HG03521 (cell line): ENCODE measurements at regions not wholly inside any gene's neighbourhood (a gene's known extent, or its start where the extent isn't known, plus 50 kb on each side); places are given as distances from the start of the nearest gene placed in this dataset.
"Not testable (repeated sequence)": the region's sequence is repeated elsewhere in the genome, so short reads cannot be mapped to it uniquely, and the experiment has no call there.

Source experiments
- ATAC-seq: cut with Tn5 transposase; IDR thresholded peaks from one replicate; pipeline ENCODE4 v1.9.1; 2021; ENCODE audit warnings: mild to moderate bottlenecking, moderate library complexity; ENCODE audit not compliant: unreplicated experiment

DNA sequence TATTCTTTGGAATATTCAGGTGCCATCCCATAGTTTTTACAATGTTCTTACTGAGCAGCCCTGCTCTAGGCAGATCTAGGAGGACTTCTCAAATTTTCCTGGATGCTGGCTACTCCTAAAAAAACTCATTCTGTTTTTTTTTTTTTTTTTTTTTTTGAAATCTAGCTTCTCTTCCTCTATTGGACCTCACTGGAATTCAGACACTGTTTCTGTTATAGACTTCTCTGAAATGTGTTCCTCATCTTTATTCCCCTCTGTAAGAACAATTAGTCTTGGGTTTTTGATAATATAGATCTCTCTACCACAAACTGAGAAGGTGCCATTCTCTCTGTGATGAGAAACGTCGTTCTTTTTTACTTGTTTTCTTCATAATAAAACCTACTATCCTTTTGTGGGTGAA is 115.3 kb upstream of the CCND2 start:
- ATAC-seq = no peak

DNA sequence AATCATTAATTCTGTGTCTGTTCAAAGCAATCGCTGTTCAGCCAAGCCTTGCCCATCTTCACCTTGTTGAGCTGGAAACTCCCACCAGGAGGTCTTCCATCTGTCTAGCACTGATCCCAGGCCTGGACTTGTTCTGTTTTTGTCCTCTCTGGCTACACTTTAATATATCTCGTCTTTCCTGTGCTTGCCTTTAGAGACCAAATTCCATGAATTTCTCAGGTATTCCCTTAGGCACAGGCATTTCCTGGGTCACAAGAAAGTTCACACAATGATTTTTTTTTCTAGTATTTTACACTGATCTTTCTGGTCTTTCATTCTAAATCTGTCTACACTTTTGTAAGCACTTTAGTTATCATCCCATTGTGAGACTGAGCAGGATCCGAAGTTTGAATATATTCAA is 116.4 kb upstream of the CCND2 start:
- ATAC-seq = no peak

DNA sequence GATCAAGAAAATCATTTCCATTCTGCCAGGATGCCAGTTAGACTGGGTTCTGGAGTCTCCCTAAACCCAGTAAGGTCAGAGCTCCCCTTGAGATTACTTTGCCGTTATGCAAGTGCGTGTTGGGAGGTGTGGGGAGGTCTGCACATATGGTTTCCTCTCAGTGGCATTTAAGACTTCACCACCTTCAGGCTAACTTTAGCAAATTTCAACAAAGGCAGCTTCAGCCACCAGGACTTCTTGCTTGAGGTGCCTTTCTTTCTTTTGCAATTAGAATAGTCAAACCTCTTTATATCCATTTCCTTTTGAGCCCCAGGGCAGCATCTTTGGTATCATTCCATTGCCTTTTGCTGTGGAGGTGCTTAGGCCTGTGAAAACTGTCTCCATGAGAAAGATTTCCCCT is 117.2 kb upstream of the CCND2 start:
- ATAC-seq = no peak

DNA sequence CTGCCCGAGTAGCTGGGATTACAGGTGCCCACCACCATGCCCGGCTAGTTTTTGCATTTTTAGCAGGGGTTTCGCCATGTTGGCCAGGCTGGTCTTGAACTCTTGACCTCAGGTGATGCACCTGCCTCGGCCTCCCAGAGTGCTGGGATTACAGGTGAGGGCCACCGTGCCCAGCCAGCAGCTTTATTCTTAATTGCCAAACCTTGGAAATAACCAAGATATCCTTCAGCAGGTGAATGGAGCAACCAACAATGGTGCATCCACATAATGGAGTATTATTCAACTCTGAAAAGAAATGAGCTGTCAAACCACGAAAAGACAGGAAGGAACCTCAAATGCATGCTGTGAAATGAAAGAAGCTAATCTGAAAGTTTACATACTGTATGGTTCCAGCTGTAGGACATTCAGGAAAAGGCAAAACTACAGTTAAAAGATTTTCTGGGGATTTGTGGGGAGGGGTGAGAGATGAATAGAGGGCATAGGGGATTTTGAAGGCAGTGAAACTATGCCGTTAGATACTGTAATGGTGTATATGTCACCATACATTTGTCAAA is 118.8 kb upstream of the CCND2 start:
- no peak for ATAC-seq

DNA sequence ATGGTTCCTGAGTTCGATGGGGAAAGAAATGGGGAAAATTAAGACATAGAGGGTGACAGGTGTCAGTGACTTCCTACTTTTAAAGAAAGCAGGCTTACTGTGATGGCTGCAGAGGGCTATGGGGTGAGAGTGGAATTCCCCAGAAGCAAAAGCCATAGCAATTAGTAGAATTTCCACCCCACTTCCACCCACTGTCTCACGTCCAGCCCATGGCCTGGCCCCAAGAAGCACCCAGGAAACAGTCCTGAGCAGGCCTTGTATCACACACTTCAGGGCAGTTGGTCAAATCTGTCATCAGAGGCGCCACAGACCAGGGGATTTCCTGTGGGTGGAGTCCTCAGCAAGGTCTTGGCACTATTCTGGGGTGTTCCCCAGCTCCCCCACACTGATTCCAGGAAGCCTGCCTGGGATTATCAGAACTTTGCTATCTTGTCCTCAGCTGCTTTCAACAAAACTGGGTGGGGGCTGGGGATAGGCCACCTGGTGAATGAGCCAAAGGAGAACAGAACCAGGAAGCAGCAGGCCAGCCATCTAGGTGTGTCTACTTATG is 120.1 kb upstream of the CCND2 start:
- peak; percentile 83 for ATAC-seq

DNA sequence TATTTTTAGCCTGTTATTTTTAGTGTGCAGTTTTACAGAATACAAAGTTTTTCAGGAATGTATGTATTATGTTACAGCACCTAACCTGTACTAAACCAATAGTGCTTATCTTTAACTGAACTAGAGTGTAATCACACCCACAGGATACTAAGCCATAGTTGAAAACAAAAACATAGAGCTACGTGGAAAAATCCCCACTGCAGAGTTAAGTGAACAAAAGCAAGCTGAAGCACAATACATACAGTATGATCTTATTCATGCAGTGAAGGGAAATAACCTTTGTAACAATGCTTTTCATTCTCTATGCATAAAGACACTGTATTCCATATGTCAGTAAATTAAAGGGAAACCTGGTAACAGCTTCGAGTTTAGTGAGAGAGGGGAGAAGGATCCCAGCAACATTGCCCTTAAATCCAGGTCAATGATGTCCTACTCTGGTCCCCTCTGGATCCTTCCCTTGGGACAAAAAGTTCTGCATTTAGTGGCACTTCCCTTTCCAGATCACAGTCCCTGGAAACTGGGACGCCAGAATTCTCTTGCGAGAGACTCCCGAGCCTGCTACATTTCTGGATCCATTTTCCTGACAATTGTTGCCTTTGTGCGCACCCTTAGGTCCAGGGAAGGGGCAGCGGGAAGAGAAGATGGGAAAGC is 121.3 kb upstream of the CCND2 start:
- no peak for ATAC-seq

DNA sequence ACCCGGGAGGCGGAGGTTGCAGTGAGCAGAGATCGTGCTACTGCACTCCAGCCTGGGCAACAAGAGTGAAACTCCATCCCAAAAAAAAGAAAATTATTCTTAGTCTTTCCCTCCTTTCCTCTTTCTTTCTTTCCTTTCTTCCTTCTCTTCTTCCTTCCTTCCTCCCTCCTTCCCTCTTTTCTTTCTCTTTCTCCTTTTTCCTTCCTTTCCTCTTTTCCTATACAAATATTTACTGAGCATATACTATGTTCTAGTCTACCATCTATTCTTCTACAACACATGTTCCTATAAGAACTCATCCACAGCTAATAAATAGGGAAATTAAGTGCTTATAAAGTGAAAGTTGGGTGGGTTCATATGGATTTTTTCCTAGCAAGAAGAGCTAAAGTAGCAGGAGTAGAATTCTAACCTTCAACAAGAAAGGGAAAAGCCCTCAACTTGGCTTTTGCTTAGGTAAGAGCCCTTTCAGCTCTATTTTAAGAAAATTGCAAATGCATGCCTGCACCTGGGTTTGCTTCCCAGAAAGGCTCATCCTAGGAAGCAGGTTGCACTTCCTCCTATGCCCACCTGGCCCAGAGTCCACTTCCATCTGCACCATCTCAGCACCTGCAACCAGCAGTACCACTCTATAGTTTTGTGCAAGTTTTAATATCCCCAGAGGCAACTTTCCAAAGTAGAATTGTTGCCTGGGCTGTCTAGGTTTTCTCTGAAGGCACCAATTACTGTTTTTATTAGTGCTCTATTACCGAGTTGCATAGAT is 122.0 kb upstream of the CCND2 start:
- no peak for ATAC-seq

DNA sequence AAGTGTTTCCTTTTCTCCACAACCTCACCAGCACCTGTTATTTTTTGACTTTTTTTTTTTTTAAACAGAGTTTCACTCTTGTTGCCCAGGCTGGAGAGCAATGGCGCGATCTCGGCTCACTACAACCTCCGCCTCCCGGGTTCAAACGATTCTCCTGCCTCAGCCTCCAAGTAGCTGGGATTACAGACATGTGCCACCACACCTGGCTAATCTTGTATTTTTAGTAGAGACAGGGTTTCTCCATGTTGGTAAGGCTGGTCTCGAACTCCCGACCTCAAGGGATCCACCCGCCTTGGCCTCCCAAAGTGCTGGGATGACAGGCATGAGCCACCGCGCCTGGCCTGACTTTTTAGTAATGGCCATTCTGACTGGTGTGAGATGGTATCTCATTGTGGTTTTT is 123.2 kb upstream of the CCND2 start:
- ATAC-seq = not testable (repeated sequence)

DNA sequence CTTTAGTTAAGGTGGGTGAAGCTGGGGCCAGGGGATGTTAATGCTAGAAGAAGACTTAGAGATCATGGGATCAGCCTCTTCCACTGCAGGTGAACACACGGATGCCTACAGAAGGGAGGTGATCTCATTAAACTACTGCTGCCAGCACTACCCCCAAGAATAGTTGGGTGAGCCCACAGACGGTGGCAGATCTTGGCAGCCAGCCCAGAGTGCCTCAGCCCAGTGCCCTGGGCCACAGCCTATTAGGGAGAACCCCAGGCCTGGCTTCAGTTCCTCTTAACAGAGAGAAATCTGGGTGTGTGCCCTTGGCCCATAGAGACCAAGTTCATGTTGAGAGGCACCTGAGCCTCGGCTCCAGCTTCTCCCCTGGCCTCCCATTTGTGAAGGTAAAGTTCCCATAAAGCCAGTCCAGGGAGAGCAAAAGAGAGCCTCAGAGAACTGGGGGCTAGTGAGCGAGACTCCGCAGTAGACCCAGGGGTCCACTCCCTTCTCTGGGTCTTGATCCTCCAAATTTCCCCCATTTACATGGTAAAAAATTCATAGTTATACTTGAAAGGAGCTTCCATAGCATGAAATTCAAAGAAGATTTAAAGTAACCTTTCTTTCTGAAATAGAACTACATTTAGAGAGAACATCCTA is 125.0 kb upstream of the CCND2 start:
- peak; percentile 55 for ATAC-seq

DNA sequence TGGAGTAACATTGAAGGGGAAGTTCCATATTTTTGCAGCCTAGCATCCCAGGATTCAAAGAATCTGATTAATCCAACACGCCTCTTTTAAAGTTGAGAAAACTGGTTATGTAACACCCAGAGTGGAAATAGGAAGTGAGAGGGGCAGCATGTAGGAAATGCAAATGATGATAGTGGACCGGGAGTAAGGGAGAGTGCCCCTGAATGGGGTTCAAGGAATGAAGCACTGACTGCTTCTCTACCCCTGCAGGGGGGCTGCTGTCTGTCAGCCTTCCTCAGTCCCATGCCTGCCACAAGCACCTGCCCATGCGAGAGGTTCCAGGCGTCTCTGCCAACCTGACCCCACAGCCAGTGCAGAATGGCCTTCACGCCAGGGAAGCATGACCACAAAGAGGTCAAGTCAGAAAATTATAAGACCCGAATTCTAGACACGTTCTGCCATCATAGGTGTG is 126.5 kb upstream of the CCND2 start:
- no peak for ATAC-seq

DNA sequence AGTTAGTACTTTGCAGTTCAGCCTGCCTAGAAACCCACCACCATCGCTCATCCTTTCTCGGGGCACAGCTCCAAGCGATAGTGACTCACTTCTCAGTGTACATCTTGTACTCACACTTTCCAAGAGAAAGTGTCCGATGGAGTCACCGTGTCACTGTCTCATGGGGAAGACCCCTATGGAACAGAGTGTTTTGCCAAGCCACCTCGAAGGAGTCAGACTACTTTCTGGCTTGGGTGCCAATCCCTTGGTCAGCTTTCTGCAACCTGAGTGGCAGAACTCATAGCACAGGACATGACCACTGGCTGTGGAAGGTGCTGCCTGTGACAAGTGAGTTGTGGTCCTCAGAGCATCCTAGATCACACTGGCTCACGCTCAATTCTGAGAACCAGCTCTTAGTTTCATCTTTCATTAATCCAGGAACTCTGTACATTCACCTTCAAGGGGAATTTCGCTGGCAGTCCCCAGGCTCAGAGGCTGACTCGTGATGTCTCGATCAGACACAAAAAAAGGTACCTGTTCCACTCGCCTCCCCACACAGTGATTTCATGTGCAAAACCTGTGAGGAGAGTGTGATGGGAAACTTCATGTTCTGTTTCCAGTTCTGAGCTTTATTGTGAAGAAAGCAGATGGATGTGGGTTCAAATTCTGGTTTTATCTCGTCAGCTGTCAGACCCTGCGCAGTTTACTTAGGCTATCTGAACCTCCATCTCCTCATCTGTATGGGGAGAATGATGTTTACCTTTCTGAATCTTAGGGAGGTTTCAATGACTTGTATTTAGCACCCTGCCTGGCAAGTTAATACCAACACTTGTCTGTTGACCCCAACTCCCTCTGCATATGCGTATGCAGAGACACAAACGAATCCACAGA is 127.3 kb upstream of the CCND2 start:
- ATAC-seq = no peak

DNA sequence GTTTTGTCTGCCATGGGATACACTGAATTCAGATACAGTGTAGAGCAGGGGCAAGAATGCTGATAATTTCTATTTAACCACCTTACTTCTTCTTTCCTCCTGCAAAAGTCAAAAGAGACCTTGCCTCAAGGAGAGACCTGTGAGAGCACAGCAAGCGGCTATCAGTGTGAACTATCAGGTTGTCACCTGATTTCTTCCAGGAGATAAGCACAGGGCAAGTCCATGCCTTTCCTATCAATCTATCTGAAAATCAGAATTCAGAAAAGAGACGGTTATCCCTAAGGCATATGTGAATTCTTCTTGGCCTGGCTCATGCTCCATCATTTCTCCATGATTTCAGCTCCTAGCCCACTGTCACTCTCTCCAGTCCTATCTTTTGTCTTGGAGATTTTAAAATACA is 128.9 kb upstream of the CCND2 start:
- no peak for ATAC-seq

DNA sequence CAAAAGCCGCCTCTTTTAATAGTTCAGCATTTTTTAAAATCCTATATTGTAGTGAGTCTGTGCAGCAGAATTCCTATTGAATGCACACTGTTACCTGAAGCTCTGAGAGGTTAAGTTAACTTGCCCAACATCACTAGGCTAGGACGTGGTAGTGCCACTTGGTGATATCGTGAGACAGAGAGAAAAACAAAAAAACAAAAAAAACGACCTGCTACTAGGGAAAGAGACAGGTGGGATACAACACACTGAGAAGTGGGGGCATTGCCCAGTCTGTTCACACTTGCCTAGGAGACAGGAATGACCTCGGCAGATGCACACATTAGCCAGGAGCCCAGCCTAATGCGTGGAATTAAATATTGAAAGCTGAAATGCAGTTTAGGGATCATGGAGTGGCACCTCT is 129.7 kb upstream of the CCND2 start:
- ATAC-seq = no peak

DNA sequence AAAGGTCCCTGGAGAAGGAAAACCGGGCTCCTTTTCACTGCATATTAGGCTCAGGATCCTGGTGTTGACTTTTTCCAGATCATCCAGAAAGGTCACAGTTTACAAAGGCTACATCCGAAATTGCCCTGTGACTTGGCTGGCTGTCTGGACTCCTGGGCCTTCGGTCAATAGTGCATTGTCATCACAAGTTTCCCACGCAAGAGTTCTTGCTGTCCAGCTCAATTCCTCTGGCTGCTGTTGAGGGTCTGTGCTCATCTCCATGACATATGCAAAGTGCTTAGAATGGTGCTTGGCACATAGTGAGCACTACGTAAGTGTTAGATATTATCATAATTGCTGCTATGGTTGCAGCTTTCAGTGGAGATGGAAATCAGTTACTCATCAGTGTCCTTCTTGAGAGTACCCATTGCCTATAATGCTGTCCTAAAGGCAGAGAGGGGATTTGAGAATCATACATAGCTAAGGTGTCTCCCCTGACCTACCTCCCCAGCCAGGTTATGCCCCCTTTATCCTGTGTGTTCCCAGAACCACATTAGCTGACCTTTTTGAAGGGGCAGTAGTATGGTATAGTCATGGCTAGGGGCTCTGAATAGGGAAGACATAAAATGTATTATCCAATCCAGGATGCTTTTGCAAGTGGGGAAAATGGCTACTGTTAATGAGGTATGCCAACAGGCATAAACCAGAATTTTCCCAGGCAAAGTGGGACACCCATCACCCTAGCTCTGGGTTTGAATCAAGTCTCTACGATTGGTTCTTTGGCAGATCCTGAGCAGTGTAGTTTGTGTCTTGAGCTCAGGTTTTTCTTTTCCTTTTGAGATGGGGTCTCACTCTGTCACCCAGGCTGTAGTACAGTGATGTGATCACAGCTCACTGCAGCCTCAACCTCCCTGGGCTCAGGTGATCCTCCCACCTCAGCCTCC is 132.0 kb upstream of the CCND2 start:
- no peak for ATAC-seq

DNA sequence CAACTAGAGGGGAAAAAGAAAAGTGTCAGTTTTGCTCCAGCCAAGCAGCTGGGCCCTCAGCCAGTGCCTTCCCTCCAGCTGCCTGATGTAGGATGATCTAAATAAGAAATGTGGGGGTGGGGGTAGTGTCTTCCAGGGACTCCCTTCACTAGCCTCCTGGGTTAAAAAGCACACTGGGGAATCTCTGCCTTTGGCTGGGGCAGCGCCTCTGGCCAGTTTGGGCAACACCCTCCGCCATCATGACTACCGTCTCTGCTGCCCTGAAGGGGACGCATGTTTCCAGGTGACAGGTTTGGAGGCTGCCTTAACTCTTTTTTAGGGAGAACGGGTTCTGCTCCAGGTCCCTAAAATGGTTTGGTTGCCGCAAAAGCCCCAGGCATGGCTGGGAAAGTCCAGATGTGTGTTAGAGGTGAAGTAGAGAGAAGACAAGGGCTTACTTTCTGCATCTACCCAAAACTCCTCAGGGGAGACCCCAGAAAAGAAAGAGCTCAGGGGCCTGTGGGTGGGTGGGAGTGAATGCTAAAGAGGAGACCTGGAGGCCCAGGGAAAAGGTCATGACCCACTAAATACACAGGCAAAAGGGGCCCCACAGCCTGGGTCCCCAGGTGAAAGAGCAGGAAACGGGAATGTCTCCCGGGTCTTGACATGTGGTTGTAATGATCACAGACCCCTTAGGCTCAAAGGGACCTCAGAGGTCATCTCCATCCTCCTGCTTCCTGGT is 132.8 kb upstream of the CCND2 start:
- ATAC-seq = no peak

DNA sequence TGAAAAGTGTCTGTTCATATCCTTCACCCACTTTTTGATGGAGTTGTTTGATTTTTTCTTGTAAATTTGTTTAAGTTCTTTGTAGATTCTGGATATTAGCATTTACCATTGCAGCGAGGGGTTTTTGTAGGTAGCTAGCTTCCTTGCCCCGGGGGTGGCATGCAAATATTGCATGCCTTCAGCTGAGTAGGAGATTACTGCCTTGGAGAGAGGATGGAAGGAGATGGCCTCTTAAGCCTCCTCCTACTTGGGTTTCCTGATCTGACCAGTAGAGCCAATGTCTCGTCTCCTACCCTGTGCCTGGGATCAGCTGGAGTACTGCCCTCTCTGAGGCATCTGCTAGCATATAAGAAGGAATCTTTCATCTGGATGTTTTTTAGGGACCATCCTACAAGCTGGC is 134.4 kb upstream of the CCND2 start:
- ATAC-seq = no peak

DNA sequence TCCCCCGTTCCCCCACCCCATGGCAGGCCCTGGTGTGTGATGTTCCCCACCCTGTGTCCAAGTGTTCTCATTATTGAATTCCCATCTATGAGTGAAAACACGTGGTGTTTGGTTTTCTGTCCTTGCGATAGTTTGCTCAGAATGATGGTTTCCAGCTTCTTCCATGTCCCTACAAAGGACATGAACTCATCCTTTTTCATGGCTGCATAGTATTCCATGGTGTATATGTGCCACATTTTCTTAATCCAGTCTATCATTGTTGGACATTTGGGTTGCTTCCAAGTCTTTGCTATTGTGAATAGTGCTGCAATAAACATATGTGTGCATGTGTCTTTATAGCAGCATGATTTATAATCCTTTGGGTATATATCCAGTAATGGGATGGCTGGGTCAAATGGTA is 135.0 kb upstream of the CCND2 start:
- ATAC-seq = not testable (repeated sequence)

DNA sequence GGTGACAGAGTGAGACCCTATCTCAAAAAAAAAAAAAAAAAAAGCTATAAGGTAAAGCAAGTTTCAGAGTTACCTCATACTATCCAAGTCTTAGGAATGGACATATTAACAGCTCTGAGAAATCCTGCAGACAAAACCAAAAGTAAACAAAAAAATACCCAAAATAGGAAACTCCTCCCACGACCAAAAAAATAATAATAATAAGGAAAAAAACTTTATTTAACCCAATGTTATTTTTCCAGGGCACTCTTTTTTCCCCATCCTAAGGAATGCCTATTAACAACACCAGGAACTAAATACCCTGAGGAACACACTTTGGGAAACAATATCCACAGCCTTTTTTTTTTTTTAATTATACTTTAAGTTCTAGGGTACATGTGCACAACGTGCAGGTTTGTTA is 135.5 kb upstream of the CCND2 start:
- ATAC-seq = no peak

DNA sequence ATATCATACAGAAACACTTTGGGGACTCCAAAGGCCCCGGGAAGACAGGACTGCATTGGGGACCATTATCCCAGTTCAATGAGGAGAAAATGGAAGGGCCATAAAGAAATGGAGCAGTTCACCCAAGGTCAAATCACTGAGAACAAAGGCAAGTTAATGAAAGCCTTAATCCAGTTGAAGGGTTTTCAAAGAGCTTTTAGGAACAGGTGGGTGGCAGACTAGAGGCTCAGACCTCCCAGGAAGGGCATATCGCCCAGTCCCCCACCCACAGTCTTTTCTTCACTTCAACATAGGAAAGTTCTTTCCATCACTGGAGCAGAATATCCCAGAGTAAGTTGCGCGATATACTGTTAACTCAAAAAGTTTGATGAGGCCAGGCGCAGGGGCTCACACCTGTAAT is 136.1 kb upstream of the CCND2 start:
- ATAC-seq = no peak
